ENCODE measurements at regions not wholly inside any gene's neighbourhood (a gene's known extent, or its start where the extent isn't known, plus 50 kb on each side); places are given as distances from the start of the nearest gene placed in this dataset.
A peak's percentile ranks its signal among the peaks of the same experiment; 100 is the strongest.

GRCh38 chr20:20869161-20869775 is 156.8 kb upstream of the RALGAPA2 start:
- Histone ChIP-seq H3K36me3 (no peaks in the 10 kb centered on the region), H3K27me3 (no peaks in the 10 kb centered on the region), H3K4me3 (no peak overlapping the region), H3K9me3 (no peaks in the 10 kb centered on the region)
- DNase-seq, result no peak

DNA sequence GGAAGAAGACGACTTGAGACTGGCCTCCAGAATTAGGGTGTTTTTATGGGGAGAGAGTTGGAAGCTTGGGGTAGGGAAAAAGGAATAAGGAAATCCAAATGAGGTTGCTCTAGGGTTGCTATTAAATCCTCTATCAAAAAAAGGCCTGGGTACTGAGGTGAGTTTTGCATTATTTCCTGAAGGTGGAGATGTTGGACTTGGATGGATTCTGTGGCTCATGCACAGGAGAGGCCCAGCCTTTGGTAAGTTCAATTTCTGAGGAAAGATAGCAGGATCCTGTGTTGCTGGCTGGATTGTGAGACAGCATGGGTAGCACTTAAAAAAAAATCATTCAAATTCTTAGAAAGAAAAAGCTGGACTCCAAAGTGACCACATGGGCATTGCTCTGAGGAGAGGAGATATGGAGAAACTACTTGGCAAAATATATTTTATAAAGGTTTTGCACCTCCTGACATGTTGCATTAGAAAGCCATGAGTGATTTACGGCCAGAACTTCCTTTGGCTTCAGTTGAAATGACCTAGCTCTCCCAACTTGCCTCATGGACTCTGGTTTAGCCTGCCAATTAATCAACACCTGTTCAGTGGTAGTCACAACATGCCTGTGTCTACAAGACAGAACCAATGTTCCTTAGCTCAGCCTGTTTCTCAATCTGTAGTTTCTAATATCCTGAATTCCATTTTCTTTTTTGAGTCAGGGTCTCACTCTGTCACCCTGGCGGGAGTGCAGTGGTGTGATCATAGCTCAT is 152.1 kb upstream of the RALGAPA2 start:
- no peak overlapping the region for H3K4me3 ChIP-seq
- no peaks in the 10 kb centered on the region for H3K9me3 ChIP-seq
- no peaks in the 10 kb centered on the region for H3K36me3 ChIP-seq
- no peaks in the 10 kb centered on the region for H3K27me3 ChIP-seq
- no peak for DNase-seq

DNA sequence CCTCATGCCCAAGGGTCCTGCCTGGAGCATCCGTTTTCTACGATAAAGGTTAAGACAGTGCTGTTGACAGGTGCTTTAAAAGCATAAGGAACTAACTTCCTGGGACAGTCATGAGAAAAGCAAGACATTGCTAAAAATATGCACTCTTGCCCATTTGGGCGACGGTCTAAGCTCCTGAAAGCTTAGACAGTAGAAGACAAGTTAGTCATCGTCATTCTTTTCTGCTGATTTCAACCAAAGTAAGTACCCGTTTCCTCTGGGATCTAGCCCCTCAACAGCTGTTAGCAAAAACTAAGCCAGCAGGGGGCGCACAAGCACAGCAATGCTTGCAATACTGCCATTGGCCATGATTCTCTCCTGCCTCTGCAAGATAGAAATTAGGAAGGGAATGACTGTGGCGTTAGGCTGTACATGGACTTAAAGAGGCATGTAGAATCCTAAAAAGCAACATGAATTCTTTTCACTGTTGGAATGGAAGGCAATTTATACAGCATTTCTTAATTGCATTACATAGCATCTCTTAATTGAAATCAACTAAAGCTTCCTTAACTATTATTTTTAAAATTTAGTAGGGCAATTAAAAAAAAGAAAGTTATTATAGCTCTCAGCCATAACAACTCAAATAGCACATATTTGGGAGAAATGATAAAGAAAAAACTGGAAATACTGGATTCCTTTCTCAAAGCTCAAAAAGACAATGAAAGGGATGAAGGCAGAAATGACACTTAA is 147.8 kb upstream of the RALGAPA2 start:
- Histone ChIP-seq H3K36me3 (no peaks in the 10 kb centered on the region), H3K27me3 (no peaks in the 10 kb centered on the region), H3K9me3 (no peaks in the 10 kb centered on the region), H3K4me3 (no peak overlapping the region)
- peak; percentile 83 for DNase-seq

DNA sequence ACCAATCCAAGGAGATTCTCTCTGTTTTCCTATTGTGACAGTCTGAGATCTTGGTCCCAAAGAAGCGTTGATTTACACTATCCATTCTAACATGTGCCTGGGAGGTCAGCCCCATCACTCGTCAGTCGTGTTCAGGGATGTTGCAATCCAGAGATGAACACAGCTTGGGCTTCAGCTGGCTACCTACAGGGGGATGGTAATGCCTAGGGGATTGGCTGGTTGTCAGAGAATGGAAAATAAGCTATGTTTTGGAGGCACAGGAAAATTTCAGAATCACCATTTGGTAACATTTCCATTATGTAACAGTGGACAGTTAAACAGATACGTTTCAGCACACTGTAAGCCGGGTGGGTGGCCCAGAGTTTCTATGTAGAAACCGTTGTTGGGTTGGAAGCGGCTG is 147.1 kb upstream of the RALGAPA2 start:
- H3K9me3 ChIP-seq, result no peaks in the 10 kb centered on the region
- H3K4me3 ChIP-seq, result no peak overlapping the region
- H3K27me3 ChIP-seq, result no peaks in the 10 kb centered on the region
- no peak for DNase-seq
- no peaks in the 10 kb centered on the region for H3K36me3 ChIP-seq

GRCh38 chr20:20856956-20857355 is 144.5 kb upstream of the RALGAPA2 start:
- peak; percentile 75 for DNase-seq
- no peak overlapping the region for H3K4me3 ChIP-seq
- H3K27me3 ChIP-seq, result no peaks in the 10 kb centered on the region
- no peaks in the 10 kb centered on the region for H3K36me3 ChIP-seq
- H3K9me3 ChIP-seq, result no peaks in the 10 kb centered on the region

- H3K4me3 ChIP-seq, result no peak overlapping the region
- peak; percentile 45 for DNase-seq
These were observed 143.9 kb upstream of the RALGAPA2 start for GRCh38 chr20:20856306-20856705.

GRCh38 chr20:20851385-20851784 is 138.9 kb upstream of the RALGAPA2 start:
- Histone ChIP-seq H3K36me3 (no peaks in the 10 kb centered on the region), H3K9me3 (no peaks in the 10 kb centered on the region), H3K4me3 (no peak overlapping the region), H3K27me3 (no peaks in the 10 kb centered on the region)
- DNase-seq, result no peak

More at GRCh38 chr20:20856306-20856705, 143.9 kb upstream of the RALGAPA2 start:
- Histone ChIP-seq H3K36me3 (no peaks in the 10 kb centered on the region), H3K27me3 (no peaks in the 10 kb centered on the region), H3K9me3 (no peaks in the 10 kb centered on the region)

GRCh38 chr20:20850407-20850806 is 138.0 kb upstream of the RALGAPA2 start:
- no peak overlapping the region for H3K4me3 ChIP-seq
- H3K36me3 ChIP-seq, result no peaks in the 10 kb centered on the region
- DNase-seq, result no peak
- no peaks in the 10 kb centered on the region for H3K27me3 ChIP-seq
- H3K9me3 ChIP-seq, result no peaks in the 10 kb centered on the region

- Histone ChIP-seq H3K9me3 (no peaks in the 10 kb centered on the region), H3K36me3 (no peaks in the 10 kb centered on the region), H3K27me3 (no peaks in the 10 kb centered on the region), H3K4me3 (no peak overlapping the region)
- no peak for DNase-seq
These were observed 136.7 kb upstream of the RALGAPA2 start for GRCh38 chr20:20849161-20849560.

- no peaks in the 10 kb centered on the region for H3K9me3 ChIP-seq
- no peak for DNase-seq
- H3K36me3 ChIP-seq, result no peaks in the 10 kb centered on the region
- no peak overlapping the region for H3K4me3 ChIP-seq
- no peaks in the 10 kb centered on the region for H3K27me3 ChIP-seq
These were observed 135.4 kb upstream of the RALGAPA2 start for GRCh38 chr20:20847814-20848213.

GRCh38 chr20:20843982-20844381 is 131.5 kb upstream of the RALGAPA2 start:
- H3K36me3 ChIP-seq, result no peaks in the 10 kb centered on the region
- no peaks in the 10 kb centered on the region for H3K27me3 ChIP-seq
- no peaks in the 10 kb centered on the region for H3K9me3 ChIP-seq
- no peak for DNase-seq
- H3K4me3 ChIP-seq, result no peak overlapping the region

DNA sequence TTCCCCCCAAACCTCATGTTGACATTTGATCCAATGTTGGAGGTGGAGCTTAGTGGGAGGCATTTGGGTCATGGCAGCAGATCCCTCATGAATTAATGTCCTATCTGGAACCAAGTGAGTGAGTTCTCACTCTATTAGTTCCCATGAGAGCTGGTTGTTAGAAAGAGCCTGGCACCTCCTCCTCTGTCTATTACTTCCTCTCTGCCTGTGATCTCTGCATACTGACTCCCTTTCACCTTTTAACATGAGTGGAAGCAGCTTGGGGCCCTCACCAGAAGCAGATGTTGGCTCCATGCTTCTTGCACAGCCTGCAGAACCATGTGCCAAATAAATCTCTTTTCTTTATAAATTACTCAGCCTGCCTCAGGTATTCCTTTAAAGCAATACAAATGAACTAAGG is 127.3 kb upstream of the RALGAPA2 start:
- no peaks in the 10 kb centered on the region for H3K36me3 ChIP-seq
- DNase-seq, result no peak
- H3K9me3 ChIP-seq, result no peaks in the 10 kb centered on the region
- H3K27me3 ChIP-seq, result peaks cover 3% of the 10 kb centered on the region; the same call in 1 of the 2 replicates
- no peak overlapping the region for H3K4me3 ChIP-seq

DNA sequence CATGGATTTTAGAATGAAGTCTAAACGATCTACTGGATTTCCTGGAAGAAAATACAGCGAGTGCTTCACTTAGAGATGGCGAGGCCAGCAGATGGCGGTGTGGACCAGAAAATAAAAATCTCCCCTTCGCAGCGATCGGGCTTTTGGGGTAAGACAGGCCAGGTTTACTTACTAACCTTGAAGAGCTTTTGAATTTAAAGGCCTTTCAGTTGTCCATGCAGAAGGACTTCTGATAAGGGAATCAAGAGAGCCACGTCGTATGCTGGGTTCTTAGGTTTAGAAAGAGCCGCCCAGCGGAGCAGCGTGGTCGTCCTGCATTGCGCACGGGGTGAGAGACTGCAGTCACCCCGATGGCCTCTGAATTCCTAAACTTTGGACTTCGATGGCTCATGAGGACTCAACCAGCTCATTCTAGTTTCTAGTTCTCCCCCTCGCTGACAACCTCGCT is 125.2 kb upstream of the RALGAPA2 start:
- peak; percentile 25 for DNase-seq
- H3K4me3 ChIP-seq, result no peak overlapping the region
- H3K9me3 ChIP-seq, result no peaks in the 10 kb centered on the region
- peaks cover 3% of the 10 kb centered on the region; the same call in 1 of the 2 replicates for H3K27me3 ChIP-seq
- H3K36me3 ChIP-seq, result no peaks in the 10 kb centered on the region

DNA sequence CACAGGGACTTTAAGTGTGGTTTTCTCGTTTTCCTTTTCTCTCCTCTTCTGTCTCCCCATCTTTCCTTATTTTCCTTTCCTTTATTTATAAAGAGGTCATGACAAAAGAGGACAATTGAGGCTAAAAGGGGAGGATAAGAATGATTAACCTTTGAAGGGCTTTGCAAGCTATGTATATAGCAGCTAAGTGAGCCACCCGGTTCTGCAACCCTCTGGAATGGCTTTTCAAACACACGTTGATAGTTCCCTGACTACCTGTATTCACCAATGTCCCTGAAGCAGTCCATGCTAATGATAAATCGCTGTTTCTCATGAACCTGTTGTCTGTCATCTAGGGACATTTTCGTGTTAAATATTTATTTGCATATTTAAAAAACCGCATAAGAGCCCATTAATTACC is 124.4 kb upstream of the RALGAPA2 start:
- DNase-seq, result no peak
- H3K27me3 ChIP-seq, result peaks cover 3% of the 10 kb centered on the region; the same call in 1 of the 2 replicates

GRCh38 chr20:20835897-20836296 is 123.5 kb upstream of the RALGAPA2 start:
- Histone ChIP-seq H3K27me3 (peaks cover 3% of the 10 kb centered on the region; the same call in 1 of the 2 replicates), H3K36me3 (no peaks in the 10 kb centered on the region), H3K9me3 (no peaks in the 10 kb centered on the region), H3K4me3 (no peak overlapping the region)
- no peak for DNase-seq

More for the DNA sequence above, 124.4 kb upstream of the RALGAPA2 start:
- Histone ChIP-seq H3K36me3 (no peaks in the 10 kb centered on the region), H3K4me3 (no peak overlapping the region), H3K9me3 (no peaks in the 10 kb centered on the region)

- no peak overlapping the region for H3K4me3 ChIP-seq
- DNase-seq, result no peak
- H3K36me3 ChIP-seq, result no peaks in the 10 kb centered on the region
- peaks cover 3% of the 10 kb centered on the region; the same call in 1 of the 2 replicates for H3K27me3 ChIP-seq
- H3K9me3 ChIP-seq, result no peaks in the 10 kb centered on the region
These were observed 121.6 kb upstream of the RALGAPA2 start for GRCh38 chr20:20834008-20834407.

DNA sequence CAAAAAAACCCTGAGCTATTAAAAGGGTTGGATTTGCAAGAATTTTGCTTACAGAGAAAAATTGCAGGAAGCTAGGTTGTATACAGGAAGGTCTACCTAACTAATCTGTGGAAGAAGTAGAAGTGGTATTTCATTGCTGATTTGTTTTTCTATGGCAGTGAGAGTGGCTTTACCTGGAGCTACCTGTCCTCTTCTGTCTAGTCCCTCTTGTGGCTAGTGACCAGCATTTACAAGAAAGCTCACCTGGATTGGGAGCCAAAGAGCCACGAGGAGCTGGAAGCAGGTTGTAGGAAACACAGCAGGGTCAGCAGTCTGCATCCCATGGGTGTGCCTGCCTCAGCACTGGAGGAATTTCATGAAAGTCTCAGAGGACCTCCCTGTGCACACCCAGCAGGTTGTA is 120.3 kb upstream of the RALGAPA2 start:
- Histone ChIP-seq H3K27me3 (peaks cover 3% of the 10 kb centered on the region; the same call in 1 of the 2 replicates), H3K9me3 (no peaks in the 10 kb centered on the region), H3K4me3 (no peak overlapping the region), H3K36me3 (no peaks in the 10 kb centered on the region)
- DNase-seq, result no peak

Measured in MG63 (cell line).